ENCODE measurements at regions not wholly inside any gene's neighbourhood (a gene's known extent, or its start where the extent isn't known, plus 50 kb on each side); places are given as distances from the start of the nearest gene placed in this dataset.

- TF ChIP-seq CTCF (IDR thresholded peaks at IDR 0.05) (no peak), POLR2AphosphoS5 (IDR thresholded peaks at IDR 0.05) (no peak), POLR2A (IDR thresholded peaks at IDR 0.05) (no peak)
Measured at GRCh38 chr2:156702541-156702940, 266.4 kb downstream of the GPD2 start.

All from sigmoid colon (tissue), 4 donors.